CMK (cell line): ENCODE measurements at regions not wholly inside any gene's neighbourhood (a gene's known extent, or its start where the extent isn't known, plus 50 kb on each side); places are given as distances from the start of the nearest gene placed in this dataset.
"Not testable (repeated sequence)": the region's sequence is repeated elsewhere in the genome, so short reads cannot be mapped to it uniquely, and the experiment has no call there.

Experiments used
- DNase-seq: peaks from one replicate; pipeline ENCODE4 v3.0.0-alpha.2; 2010; ENCODE audit warnings: low read depth

GRCh38 chr14:82587226-82587625 lies 1053.6 kb upstream of the SEL1L start:
- no peak for DNase-seq

GRCh38 chr14:82595466-82595865 lies 1061.8 kb upstream of the SEL1L start:
- DNase-seq, result no peak

GRCh38 chr14:82602794-82603193 lies 1069.1 kb upstream of the SEL1L start:
- DNase-seq, result no peak

GRCh38 chr14:82604819-82605218 lies 1071.2 kb upstream of the SEL1L start:
- no peak for DNase-seq

- no peak for DNase-seq
Observed at GRCh38 chr14:82621881-82622450, 1088.3 kb upstream of the SEL1L start.

DNA sequence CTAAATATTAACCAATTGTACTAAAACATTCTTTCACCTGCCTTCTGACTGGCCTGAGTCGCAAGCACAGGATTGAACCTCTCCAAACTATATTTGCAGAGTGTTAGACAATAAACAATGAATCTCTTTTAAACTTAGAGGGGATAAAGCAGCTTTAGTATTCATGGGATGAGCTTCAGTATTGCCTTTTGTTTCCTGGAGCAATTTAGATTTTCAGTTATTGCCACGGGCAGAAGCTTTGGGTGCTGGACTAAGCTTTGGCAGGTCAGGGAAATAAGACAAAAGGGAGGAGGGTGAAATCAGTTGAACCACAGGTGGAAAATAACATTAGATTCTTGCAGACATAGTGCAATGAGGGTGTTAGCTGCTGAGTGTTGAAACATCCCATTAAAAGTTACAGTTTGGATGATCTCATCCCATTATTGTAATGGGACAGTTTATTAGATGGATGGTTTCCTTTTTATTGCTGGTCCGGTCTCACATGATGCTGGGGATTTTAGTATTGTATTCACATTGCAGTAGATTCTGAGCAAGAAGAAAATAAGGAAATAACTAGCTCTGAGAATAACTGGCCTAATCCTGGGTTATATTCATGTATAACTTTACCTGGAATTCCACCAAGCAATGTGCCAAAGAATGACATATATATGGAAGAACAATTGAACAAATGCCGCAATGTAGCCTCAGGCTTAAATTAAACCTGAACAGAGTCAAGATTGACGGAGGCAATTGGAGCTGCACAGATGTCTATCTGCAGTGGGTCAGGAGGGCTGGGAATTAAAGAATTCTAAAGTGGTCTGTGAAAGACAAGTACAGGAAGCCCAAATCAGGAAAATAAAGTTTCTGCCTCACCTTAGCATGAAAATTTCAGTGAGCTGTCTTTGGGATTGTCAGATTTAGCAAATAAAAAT lies 1092.8 kb upstream of the SEL1L start:
- DNase-seq, result no peak

GRCh38 chr14:82635915-82636314 lies 1102.3 kb upstream of the SEL1L start:
- no peak for DNase-seq

DNA sequence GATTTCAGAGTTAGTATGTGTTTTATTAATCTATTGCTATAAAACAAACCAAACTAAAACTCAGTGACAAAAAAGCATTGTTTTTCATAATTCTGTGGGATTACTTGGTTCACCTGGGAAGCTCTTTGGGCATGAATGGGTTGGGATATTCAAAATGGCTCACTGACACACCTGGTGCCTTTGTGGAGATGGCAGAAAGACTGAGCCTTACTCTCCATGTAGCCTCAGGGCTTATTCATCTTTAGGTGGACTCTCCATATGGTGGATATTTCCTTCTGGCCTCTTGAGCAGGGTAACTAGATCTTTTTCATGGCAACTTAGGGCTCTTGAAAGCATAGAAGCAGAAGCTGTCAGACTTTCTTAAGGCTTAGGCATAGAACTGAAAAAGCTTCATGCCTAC lies 1102.8 kb upstream of the SEL1L start:
- no peak for DNase-seq

GRCh38 chr14:82641050-82641540 lies 1107.4 kb upstream of the SEL1L start:
- DNase-seq, result no peak

DNA sequence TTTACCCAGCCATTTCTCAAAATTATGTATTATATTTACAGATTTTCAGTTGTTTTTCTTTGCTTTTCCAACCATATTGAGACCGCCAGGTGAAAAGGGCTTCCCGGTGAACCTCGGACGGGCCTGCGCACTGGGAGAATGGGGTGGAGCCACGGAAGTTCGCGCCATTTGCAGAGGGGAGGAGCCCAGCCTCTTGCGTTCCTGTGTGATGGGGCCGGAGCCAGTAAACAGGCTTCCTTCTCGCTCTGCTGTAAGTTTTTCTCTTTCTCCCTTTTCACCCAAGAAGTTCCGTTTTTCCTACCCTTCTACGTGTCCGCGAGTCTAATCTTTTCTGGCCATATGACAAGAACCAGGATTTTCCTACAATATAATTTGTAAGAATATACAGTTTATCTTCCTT lies 1108.8 kb upstream of the SEL1L start:
- peak; percentile 12 for DNase-seq

DNA sequence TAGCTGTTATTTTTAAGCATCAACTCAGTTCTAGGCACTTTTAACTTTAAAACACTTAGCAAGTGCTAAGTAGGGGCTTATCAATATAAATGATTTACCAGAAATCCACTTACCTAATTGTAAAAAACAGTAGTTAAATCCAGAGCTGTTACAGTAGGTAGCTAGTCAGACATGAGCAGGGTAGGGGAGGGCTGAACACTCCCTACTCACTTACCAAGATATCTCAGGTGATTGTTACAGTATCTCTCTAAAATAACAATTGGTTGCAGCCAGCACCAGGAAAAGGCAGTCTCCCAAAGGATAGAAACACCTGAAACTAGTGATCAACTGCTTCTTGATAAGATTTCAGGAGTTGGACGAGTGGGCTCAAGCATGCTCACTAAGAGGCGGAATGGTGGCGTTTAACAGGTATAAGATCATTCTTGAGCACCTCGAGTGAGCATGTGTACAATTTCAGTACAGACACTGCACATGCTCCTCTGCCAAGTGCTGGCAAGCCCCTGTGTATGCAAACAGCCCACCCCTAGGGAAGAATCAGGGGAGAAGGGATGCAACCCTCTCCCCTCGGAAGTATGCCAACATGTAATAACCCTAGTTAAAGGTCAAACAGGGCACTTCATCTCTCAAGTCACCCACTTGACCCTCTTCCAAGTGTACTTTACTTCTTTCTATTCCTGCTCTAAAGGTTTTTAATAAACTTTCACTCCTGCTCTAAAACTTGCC lies 1113.6 kb upstream of the SEL1L start:
- no peak for DNase-seq

- no peak for DNase-seq
Observed at GRCh38 chr14:82655770-82656169, 1122.1 kb upstream of the SEL1L start.

- DNase-seq, result no peak
Observed at GRCh38 chr14:82657186-82657675, 1123.6 kb upstream of the SEL1L start.

DNA sequence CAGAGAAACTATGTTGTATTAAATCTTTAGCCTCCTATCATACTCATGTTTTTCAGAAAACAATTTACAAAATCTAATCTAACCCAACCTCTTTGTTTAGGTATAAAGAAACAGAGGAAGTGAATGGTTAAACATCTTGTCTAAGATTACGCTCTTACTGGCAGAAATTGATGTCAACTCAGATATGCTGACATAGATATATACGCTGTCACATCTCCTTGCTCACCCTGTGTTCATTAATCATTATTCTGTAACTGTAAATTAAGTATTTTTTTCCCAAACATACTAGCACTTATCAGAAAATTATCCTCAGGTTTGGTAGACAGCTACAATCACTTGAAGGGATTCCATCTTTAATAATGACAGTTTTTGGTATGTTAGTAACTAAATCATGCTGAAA lies 1127.6 kb upstream of the SEL1L start:
- DNase-seq, result no peak

DNA sequence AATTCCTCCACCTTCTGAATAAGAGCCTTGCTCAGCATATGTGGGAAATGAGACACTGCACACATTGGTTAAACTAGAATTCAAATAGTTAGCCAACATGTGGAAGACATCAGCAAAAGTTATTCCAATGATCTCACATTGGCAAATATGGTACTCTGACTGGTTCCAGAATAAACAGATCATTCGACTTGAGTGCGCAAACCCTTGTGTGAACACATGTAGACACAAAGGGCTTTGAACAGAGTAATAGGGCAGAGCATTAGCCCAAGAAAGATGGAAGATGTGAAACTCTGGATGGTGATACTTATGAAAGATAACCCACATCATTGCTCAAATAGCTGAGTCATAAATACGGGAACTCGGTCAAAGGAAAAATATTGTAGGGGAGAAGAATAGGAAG lies 1133.4 kb upstream of the SEL1L start:
- DNase-seq, result no peak

GRCh38 chr14:82667501-82667900 lies 1133.8 kb upstream of the SEL1L start:
- DNase-seq, result no peak

GRCh38 chr14:82676403-82676802 lies 1142.8 kb upstream of the SEL1L start:
- no peak for DNase-seq

DNA sequence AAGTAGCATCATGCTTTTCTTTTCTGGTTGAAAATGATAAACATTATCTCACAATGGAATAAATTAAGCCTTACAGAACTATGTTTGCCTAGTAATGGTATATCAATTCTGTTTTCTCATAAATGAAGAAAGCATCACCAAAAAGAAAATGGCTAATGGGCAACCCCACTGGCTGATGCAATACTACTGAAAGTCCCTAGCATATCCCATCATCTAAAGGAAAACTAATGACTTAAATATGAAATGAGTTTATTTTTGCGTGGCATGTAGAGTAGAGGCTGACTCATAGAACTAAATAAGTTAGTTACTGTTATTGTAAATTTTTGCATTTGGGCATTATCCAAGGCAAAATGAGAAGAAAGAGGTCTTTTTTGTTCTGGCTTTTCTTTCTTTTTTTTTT lies 1156.3 kb upstream of the SEL1L start:
- no peak for DNase-seq

DNA sequence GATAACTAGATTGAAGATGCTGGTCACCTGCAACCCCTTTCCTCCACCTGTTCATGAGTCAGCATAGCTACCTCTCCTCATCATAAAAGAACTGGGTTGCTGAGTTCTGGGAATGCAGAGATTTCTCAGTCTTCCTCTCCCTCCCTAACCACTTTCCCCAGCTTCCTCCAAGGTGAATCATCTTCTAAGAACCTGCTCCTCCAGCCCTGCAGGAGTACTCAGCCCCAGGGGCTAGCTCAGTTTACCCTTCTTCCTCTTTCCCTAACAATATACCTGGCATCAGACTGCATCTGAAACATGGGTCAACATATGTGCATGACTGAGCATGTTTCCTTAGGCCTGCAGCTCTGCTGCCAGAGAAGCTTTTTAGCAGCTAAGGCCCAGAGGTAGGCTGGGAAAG lies 1157.5 kb upstream of the SEL1L start:
- not testable (repeated sequence) for DNase-seq

DNA sequence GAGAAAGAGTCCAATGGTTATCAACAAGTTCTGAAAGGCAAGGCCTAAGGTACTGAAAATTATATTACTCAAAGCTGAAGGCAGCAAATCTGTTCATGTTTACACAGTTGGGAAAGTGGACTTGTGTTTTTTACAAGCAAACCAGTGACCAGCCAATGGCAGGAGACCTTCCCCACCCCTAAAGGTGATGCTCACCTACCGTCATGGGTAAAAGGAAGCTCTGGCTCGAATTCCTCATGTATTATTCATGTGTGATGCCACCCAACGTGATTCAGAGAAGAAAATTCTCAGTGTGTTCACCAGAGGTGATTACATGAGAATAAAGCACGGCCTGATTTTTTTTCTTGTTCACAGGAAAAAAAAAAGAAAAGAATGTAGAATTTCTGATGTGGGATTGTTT lies 1161.2 kb upstream of the SEL1L start:
- DNase-seq, result no peak

- DNase-seq, result no peak
Observed at GRCh38 chr14:82704218-82704617, 1170.6 kb upstream of the SEL1L start.

GRCh38 chr14:82710267-82710841 lies 1176.7 kb upstream of the SEL1L start:
- DNase-seq, result peak; percentile 20
